Fibroblast of lung (primary cell): ENCODE measurements at regions not wholly inside any gene's neighbourhood (a gene's known extent, or its start where the extent isn't known, plus 50 kb on each side); places are given as distances from the start of the nearest gene placed in this dataset.

Source experiments
- CTCF ChIP-seq, 2 donors: IDR thresholded peaks in 1 of 2; conservative IDR thresholded peaks in 1 of 2; 1 replicate in 1 of 2; 2 replicates in 1 of 2; pipeline ENCODE4 v1.5.1; 2011 to 2012; ENCODE audit warnings: low read length in 2 of 2, control low read depth in 1 of 2, inconsistent platforms in 1 of 2, low read depth in 1 of 2, mild to moderate bottlenecking in 1 of 2
- EZH2 ChIP-seq: IDR thresholded peaks from 2 replicates; pipeline ENCODE4 v1.5.1; 2012; ENCODE audit warnings: low read length, control low read depth, mild to moderate bottlenecking; ENCODE audit errors: missing control alignments

GRCh38 chr5:72621576-72621975 lies 114.4 kb upstream of the ZNF366 start:
- TF ChIP-seq CTCF (conservative IDR thresholded peaks at IDR 0.05 in 1 of 2, IDR thresholded peaks at IDR 0.05 in 1 of 2; ENCODE audit: low read depth in 1 of 2, low read length in 2 of 2) (no peak), EZH2 (no peak)
